ENCODE measurements at regions not wholly inside any gene's neighbourhood (a gene's known extent, or its start where the extent isn't known, plus 50 kb on each side); places are given as distances from the start of the nearest gene placed in this dataset.

- peak; percentile 54 for DNase-seq (ENCODE audit: low spot score)
Observed at GRCh38 chr1:216815260-216816131, 92.3 kb upstream of the ESRRG start.

GRCh38 chr1:216814576-216815259, 91.5 kb upstream of the ESRRG start:
- no peak for DNase-seq (ENCODE audit: low spot score)

GRCh38 chr1:216812966-216813365, 89.7 kb upstream of the ESRRG start:
- no peak for DNase-seq (ENCODE audit: low spot score)

- DNase-seq (ENCODE audit: low spot score): no peak
Observed at GRCh38 chr1:216809649-216810048, 86.4 kb upstream of the ESRRG start.

- no peak for DNase-seq (ENCODE audit: low spot score)
Observed at GRCh38 chr1:216807696-216808095, 84.5 kb upstream of the ESRRG start.

- DNase-seq (ENCODE audit: low spot score): no peak
Observed at GRCh38 chr1:216805953-216806352, 82.7 kb upstream of the ESRRG start.

GRCh38 chr1:216805233-216805632, 82.0 kb upstream of the ESRRG start:
- DNase-seq (ENCODE audit: low spot score): peak; percentile 42

GRCh38 chr1:216804111-216804510, 80.9 kb upstream of the ESRRG start:
- DNase-seq (ENCODE audit: low spot score): no peak

GRCh38 chr1:216794586-216794985, 71.4 kb upstream of the ESRRG start:
- DNase-seq (ENCODE audit: low spot score): no peak

- DNase-seq (ENCODE audit: low spot score): no peak
Observed at GRCh38 chr1:216793973-216794372, 70.7 kb upstream of the ESRRG start.

- no peak for DNase-seq (ENCODE audit: low spot score)
Observed at GRCh38 chr1:216793303-216793702, 70.1 kb upstream of the ESRRG start.

GRCh38 chr1:216788671-216789070, 65.4 kb upstream of the ESRRG start:
- no peak for DNase-seq (ENCODE audit: low spot score)

- no peak for DNase-seq (ENCODE audit: low spot score)
Observed at GRCh38 chr1:216785737-216786136, 62.5 kb upstream of the ESRRG start.

GRCh38 chr1:216785221-216785620, 62.0 kb upstream of the ESRRG start:
- DNase-seq (ENCODE audit: low spot score): no peak

GRCh38 chr1:216779686-216780085, 56.5 kb upstream of the ESRRG start:
- DNase-seq (ENCODE audit: low spot score): no peak

GRCh38 chr1:216778737-216779136, 55.5 kb upstream of the ESRRG start:
- DNase-seq (ENCODE audit: low spot score): no peak

- no peak for DNase-seq (ENCODE audit: low spot score)
Observed at GRCh38 chr1:216777148-216777547, 53.9 kb upstream of the ESRRG start.
